ENCODE measurements at regions not wholly inside any gene's neighbourhood (a gene's known extent, or its start where the extent isn't known, plus 50 kb on each side); places are given as distances from the start of the nearest gene placed in this dataset.
"Not testable (repeated sequence)": the region's sequence is repeated elsewhere in the genome, so short reads cannot be mapped to it uniquely, and the experiment has no call there.

DNA sequence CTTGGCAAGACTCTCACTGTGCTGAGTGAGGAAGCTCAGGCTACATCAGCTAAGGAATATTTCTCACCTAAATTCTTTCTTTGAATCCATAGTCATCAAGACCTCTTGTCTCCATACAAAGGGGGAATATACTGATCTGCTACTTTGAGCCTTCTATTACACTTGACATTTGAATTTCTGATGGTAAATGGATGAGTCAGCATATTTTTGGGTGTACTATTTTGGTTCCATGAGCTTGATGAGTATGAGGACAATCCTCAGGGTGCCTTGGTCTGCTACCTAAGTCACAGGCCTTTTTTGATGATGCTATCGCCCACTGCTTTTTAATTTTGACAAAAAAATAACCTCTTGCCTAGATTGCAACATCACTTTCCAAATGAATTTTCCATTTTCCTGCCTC lies 415.7 kb downstream of the PPP1R2C start:
- DNase-seq (ENCODE audit: low read depth in 4 of 4, low spot score in 3 of 4): no peak

DNA sequence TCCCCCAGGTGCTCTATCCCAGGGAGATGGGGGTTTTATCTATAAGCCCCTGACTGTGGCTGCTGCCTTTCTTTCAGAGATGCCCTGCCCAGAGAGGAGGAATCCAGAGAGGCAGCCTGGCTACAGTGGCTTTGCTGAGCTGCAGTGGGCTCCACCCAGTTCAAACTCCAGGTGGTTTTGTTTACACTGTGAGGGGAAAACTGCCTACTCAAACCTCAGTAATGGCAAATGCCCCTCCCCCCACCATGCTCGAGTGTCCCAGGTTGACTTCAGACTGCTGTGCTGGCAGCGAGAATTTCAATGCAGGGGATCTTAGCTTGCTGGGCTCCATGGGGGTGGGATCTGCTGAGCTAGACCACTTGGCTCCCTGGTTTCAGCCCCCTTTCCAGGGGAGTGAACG lies 419.6 kb upstream of the CASK start:
- DNase-seq (ENCODE audit: low read depth in 4 of 4, low spot score in 3 of 4): not testable (repeated sequence)

All from left renal pelvis (tissue), 4 donors.